ENCODE measurements at regions not wholly inside any gene's neighbourhood (a gene's known extent, or its start where the extent isn't known, plus 50 kb on each side); places are given as distances from the start of the nearest gene placed in this dataset.

- no peak for TF ChIP-seq CTCF (IDR thresholded peaks at IDR 0.05)
- no peak for TF ChIP-seq POLR2A (IDR thresholded peaks at IDR 0.05)
Measured at GRCh38 chr7:152512706-152513105, 76.9 kb upstream of the KMT2C start.
